Hepatocyte (in vitro differentiated cells): ENCODE measurements at regions not wholly inside any gene's neighbourhood (a gene's known extent, or its start where the extent isn't known, plus 50 kb on each side); places are given as distances from the start of the nearest gene placed in this dataset.

Experiments
- CTCF ChIP-seq: fragments of 200-600 bp; sonication (generic); IDR thresholded peaks from 2 replicates; pipeline ENCODE4 v1.5.1; 2016; ENCODE audit warnings: antibody characterized with exemption, mild to moderate bottlenecking; ENCODE audit not compliant: poor library complexity
- EZH2phosphoT487 ChIP-seq: fragments of 200-600 bp; sonication (generic); IDR thresholded peaks from one replicate; pipeline ENCODE4 v1.6.1; 2018; ENCODE audit warnings: antibody characterized with exemption, mild to moderate bottlenecking, low read depth, moderate library complexity; ENCODE audit not compliant: unreplicated experiment, severe bottlenecking

GRCh38 chr9:18349530-18349929 lies 124.4 kb upstream of the ADAMTSL1 start:
- TF ChIP-seq CTCF (no peak), EZH2phosphoT487 (no peak)
